Osteocyte (in vitro differentiated cells): ENCODE measurements at regions not wholly inside any gene's neighbourhood (a gene's known extent, or its start where the extent isn't known, plus 50 kb on each side); places are given as distances from the start of the nearest gene placed in this dataset.

Experiments
- DNase-seq: peaks from one replicate; pipeline ENCODE4 v3.0.0; 2021; ENCODE audit warnings: mixed read lengths; ENCODE audit not compliant: unreplicated experiment; ENCODE audit errors: extremely low spot score
- H3K27ac Mint-ChIP-seq: one replicate; pipeline ENCODE4 v1.8.0; 2021; ENCODE audit warnings: mild to moderate bottlenecking, mixed read lengths; ENCODE audit not compliant: unreplicated experiment
- H3K27me3 Mint-ChIP-seq: one replicate; pipeline ENCODE4 v1.8.0; 2021; ENCODE audit warnings: mixed read lengths; ENCODE audit not compliant: unreplicated experiment
- H3K36me3 Mint-ChIP-seq: one replicate; pipeline ENCODE4 v1.8.0; 2021; ENCODE audit warnings: mixed read lengths; ENCODE audit not compliant: unreplicated experiment
- H3K4me1 Mint-ChIP-seq: one replicate; pipeline ENCODE4 v1.8.0; 2021; ENCODE audit warnings: mixed read lengths; ENCODE audit not compliant: unreplicated experiment
- H3K4me3 Mint-ChIP-seq: one replicate; pipeline ENCODE4 v1.8.0; 2021; ENCODE audit warnings: mild to moderate bottlenecking, moderate library complexity, mixed read lengths; ENCODE audit not compliant: unreplicated experiment
- H3K9me3 Mint-ChIP-seq: one replicate; pipeline ENCODE4 v1.8.0; 2021; ENCODE audit warnings: mixed read lengths; ENCODE audit not compliant: unreplicated experiment
- TF ChIP-seq, protein P1 (sequence below): fragments of 200-600 bp; sonication (generic); IDR thresholded peaks from 2 replicates; pipeline ENCODE4 v1.5.0; 2021; ENCODE audit warnings: antibody characterized with exemption, mild to moderate bottlenecking, moderate library complexity

DNA sequence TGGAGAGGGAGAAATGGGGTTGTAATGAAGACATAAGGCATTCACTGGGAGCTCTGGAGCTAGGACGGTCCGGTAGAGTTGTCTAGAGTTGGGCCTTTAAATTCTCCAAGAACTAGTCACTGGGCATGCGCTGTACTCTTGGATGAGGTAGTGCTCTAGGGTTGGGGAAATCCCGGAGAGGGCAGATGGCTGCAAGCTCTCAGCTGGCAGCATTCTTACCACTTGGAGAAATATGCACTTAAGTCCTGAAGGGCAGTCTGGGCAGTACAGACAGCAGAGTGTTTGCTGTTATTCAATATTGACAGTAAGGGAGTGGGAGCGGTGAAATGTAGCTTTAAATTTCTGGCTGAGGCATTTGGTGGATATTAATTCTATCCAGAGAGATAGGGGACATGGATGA lies 214.6 kb downstream of the RDH14 start:
- no peaks in the 10 kb centered on the region for H3K9me3 Mint-ChIP-seq
- H3K36me3 Mint-ChIP-seq = no peaks in the 10 kb centered on the region

DNA sequence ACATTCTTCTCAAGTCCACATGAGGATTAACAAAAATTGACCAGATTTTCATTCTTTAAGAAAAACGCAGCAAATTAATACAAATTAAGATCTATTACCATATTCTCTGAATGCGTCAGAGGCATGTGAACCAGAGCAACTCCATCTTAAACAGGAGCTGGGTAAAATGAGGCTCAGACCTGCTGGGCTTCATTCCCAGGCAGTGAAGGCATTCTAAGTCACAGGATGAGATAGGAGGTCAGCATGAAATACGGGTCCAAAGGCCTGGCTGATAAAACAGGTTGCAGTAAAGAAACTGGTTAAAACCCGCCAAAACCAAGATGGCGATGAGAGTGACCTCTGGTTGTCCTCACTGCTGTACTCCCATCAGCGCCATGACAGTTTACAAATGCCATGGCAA lies 217.6 kb downstream of the RDH14 start:
- Mint-ChIP-seq H3K4me3 (no peak overlapping the region), H3K4me1 (peaks cover 9% of the 10 kb centered on the region), H3K27me3 (no peaks in the 10 kb centered on the region), H3K36me3 (no peaks in the 10 kb centered on the region), H3K27ac (no peak overlapping the region), H3K9me3 (no peaks in the 10 kb centered on the region)
- TF ChIP-seq, protein P1, sequence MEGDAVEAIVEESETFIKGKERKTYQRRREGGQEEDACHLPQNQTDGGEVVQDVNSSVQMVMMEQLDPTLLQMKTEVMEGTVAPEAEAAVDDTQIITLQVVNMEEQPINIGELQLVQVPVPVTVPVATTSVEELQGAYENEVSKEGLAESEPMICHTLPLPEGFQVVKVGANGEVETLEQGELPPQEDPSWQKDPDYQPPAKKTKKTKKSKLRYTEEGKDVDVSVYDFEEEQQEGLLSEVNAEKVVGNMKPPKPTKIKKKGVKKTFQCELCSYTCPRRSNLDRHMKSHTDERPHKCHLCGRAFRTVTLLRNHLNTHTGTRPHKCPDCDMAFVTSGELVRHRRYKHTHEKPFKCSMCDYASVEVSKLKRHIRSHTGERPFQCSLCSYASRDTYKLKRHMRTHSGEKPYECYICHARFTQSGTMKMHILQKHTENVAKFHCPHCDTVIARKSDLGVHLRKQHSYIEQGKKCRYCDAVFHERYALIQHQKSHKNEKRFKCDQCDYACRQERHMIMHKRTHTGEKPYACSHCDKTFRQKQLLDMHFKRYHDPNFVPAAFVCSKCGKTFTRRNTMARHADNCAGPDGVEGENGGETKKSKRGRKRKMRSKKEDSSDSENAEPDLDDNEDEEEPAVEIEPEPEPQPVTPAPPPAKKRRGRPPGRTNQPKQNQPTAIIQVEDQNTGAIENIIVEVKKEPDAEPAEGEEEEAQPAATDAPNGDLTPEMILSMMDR = no peak
- DNase-seq = no peak

More for the DNA sequence above, 214.6 kb downstream of the RDH14 start:
- DNase-seq = no peak
- TF ChIP-seq, protein P1 = no peak
- Mint-ChIP-seq H3K27ac (no peak overlapping the region), H3K4me1 (peaks cover 4% of the 10 kb centered on the region), H3K27me3 (no peaks in the 10 kb centered on the region), H3K4me3 (no peak overlapping the region)

DNA sequence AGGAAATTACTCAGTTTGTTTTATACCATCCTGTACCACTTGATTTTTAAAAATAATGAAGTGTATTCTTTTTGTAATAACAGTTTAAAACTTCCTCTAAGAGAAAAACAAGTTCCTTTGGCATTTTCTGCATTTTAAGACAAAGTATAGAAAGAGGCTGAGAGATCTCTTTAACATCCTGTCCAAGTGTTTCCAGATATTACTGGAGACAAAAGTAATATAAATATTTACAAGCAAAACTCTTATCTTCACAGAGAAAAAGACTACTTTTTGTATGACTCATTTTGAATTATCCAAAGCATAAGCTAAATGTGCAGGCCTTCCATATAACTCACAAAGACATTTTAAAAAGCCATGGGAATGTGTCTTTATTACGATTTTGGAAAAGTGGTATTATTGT lies 221.1 kb downstream of the RDH14 start:
- Mint-ChIP-seq H3K27ac (no peak overlapping the region), H3K9me3 (no peaks in the 10 kb centered on the region), H3K36me3 (no peaks in the 10 kb centered on the region), H3K4me3 (no peak overlapping the region), H3K27me3 (no peaks in the 10 kb centered on the region), H3K4me1 (peaks cover 5% of the 10 kb centered on the region)
- TF ChIP-seq, protein P1 = no peak
- DNase-seq = no peak

DNA sequence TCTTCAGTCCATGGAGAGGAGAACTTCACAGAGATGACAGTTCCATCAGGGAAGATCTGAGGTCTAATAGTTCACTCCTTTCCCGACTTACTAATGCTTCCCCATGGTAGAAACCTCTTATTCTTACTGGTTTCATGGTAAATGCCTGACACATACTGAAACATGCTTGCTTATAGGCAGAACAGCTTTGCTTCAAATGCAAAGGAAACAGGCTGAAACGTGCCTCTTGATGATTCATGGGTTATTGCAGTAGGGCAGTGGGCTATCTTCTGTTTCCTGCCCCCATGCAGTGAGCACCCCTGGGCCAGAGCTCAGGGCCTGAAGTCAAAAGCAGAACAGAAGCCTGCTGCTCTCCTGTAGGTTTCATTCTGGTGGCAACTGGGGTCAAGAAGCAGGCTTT lies 223.5 kb downstream of the RDH14 start:
- TF ChIP-seq, protein P1 = no peak
- Mint-ChIP-seq H3K9me3 (no peaks in the 10 kb centered on the region), H3K4me1 (peaks cover 5% of the 10 kb centered on the region), H3K4me3 (no peak overlapping the region), H3K27me3 (peaks cover 7% of the 10 kb centered on the region), H3K27ac (no peak overlapping the region), H3K36me3 (no peaks in the 10 kb centered on the region)
- no peak for DNase-seq

DNA sequence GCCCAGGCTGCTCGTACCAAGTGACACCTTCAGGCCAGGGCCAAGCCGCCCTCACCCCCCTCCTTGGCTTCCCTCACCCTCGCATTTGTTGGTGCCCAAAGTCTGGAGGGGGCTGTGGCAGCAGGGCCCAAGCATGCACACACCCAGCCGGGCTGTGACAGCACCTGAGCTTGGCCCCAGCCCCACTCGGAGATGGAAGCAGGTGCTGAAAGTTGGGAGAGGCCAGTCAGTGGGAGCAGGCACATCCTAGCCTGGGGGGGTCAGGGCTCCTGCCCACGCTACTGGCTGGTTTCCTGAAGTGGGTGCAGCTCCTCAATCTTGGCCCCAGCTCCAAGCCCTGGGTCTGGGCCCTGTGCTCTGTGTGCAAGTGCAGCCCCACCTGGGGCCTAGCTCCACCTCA lies 228.0 kb downstream of the RDH14 start:
- TF ChIP-seq, protein P1 = no peak

More for the DNA sequence above, 228.0 kb downstream of the RDH14 start:
- Mint-ChIP-seq H3K36me3 (no peaks in the 10 kb centered on the region), H3K27ac (no peak overlapping the region), H3K4me3 (no peak overlapping the region), H3K9me3 (no peaks in the 10 kb centered on the region), H3K27me3 (peaks cover 16% of the 10 kb centered on the region), H3K4me1 (no peaks in the 10 kb centered on the region)
- no peak for DNase-seq
